GM04504 (cell line): ENCODE measurements at regions not wholly inside any gene's neighbourhood (a gene's known extent, or its start where the extent isn't known, plus 50 kb on each side); places are given as distances from the start of the nearest gene placed in this dataset.
A peak's percentile ranks its signal among the peaks of the same experiment; 100 is the strongest.

ENCODE experiments used
- DNase-seq: peaks from one replicate; pipeline ENCODE4 v3.0.0-alpha.2; 2012; ENCODE audit warnings: low read depth

DNA sequence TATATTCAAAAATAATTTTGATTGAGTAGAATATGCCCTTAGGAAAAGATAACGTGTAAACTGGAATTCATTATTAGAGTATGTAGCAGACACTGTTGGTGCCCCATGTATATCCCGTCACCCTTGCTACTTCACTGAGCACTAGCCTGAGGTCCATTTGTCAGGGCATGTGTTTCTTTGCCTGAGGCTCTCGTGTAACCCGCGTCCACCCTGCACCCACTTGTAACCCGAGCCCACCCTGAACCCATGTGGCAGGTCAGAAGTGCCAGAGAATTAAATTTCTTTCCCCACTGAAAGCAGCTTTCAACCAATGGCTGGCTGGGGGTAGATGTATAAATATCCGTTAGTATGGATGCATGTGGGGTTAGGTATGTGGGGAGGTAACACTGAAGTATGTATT, 474.2 kb upstream of the ZNF385D start:
- DNase-seq: no peak

DNA sequence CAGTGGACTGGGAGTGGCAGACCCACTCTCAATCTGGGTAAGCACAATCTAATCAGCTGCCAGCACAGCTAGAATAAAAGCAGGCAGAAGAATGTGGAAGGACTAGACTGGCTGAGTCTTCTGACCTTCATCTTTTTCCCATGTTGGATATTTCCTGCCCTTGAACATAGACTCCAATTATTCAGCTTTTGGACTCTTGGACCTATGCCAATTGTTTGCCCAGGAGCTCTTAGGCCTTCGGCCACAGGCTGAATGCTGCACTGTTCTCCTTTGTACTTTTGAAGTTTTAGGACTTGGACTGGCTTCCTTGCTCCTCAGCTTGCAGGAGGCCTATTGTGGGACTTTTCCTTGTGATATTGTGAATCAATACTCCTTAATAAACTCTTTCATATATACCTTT, 477.7 kb upstream of the ZNF385D start:
- DNase-seq: no peak

- no peak for DNase-seq
These were observed 480.1 kb upstream of the ZNF385D start for GRCh38 chr3:22231061-22231460.

GRCh38 chr3:22236490-22237270, 485.7 kb upstream of the ZNF385D start:
- no peak for DNase-seq

- DNase-seq: no peak
These were observed 488.0 kb upstream of the ZNF385D start for GRCh38 chr3:22239011-22239410.

- no peak for DNase-seq
These were observed 490.1 kb upstream of the ZNF385D start for GRCh38 chr3:22241110-22241509.

DNA sequence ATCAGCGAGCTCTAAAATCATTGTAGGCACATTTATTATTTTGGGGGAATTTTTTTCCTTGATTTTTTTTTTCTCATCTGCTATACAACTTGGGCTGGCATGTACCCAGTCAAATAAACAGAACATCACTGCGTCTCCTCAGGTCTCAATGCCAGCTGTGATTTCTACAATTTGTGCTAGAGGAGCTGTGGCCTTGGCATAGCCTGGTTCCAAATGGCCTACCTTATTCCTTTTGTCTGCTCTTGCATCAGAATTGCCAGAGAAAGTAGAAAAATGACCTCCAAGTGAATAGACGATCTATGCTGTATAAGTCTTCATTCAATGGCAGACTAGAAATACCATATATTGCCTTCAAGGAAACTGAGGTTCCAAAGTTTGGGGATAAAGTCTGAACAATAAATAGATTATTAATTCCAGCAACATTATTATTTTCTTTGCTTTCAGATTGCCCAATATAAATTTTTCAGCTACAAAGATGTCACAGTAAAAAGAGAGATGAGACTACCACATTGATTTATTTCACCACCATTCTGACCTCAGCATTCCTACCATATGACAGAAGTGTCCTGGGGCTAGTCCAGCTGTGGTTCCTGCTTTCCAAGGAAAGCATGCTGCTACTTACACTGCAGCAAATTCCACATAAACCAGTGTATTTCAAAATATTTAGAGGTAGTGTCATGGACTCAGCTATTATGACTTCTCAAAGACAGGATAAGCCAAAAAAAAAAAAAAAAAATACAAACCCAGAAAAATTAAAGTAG, 493.9 kb upstream of the ZNF385D start:
- peak; percentile 94 for DNase-seq

GRCh38 chr3:22245811-22246583, 495.0 kb upstream of the ZNF385D start:
- DNase-seq: no peak

DNA sequence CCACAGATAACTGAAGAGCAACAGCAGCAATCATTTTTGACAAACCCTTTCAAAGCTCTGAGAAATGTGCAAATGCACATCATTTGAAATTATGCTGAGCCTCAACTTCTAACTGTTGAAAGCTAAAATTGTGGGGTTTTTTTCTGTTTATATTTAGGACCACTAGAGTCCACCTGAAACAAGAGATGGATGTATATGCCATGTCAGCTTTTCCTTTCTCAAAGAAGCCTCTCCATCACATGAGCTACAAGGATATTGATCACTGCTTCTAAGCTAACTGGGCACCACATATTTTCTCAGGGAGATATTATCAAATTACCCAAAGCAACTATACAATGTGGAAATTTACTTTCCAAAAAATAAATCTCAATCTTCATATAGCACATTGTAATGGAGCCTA, 498.6 kb upstream of the ZNF385D start:
- DNase-seq: no peak

GRCh38 chr3:22257252-22257651, 506.2 kb upstream of the ZNF385D start:
- no peak for DNase-seq

GRCh38 chr3:22262386-22262785, 511.4 kb upstream of the ZNF385D start:
- no peak for DNase-seq

- DNase-seq: peak; percentile 36
These were observed 512.0 kb upstream of the ZNF385D start for GRCh38 chr3:22263042-22263441.

DNA sequence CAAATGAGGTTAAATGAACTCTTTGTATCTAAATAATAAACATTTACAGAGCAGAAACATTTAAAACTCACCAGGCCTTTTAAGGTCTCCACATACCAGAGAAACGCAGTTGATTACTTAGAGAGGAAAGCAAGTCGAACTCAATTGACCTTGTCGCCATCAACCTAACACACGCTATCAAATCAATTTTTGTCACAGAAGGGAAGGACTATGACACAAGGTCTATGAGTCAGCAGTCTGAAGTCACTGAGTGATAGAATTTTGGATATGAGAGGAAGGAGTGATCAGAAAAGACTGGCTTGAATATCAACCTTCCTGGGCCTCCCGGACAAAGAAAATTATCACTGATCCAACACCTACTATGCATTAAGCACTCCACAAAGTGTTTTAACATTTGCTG, 514.4 kb upstream of the ZNF385D start:
- no peak for DNase-seq

GRCh38 chr3:22269831-22270230, 518.8 kb upstream of the ZNF385D start:
- DNase-seq: peak; percentile 8

DNA sequence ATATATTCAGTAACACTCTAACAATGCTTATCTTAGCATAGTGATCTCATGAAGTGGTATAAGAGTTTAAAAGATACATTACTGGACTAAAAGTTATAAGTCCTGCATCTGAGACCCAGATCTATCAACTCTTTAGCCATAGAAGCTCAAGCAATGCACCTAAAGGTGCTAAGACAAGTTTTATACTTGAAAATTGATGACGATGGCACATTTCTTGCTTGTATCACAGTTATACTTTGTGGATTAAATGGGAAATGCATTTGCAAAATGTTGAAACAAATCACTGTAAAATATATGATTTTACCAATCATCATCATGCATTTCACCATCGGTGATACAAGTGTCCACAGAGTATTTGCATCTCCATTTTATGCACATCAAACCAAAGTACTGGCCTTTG, 525.3 kb upstream of the ZNF385D start:
- DNase-seq: no peak

- DNase-seq: no peak
These were observed 533.5 kb upstream of the ZNF385D start for GRCh38 chr3:22284559-22284958.

- DNase-seq: no peak
These were observed 537.7 kb upstream of the ZNF385D start for GRCh38 chr3:22288756-22289155.

DNA sequence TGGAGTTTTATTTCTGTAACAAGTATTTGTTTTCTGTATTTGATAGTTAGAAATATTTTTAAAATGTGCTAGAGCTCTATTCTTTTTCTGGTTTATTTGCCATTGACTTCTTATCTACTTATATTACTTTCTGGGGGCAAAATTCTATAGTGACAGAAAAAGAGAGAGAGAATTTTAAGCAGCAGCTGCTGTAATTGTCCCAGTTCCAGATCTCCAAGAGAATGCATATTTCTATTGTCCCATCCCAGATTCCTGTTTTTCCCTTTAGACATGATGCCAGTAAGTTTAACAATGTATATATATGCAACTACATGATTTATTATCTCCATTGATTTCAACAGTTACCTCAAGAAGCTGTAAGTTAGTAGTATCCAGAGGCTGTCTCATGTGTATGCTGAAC, 541.7 kb upstream of the ZNF385D start:
- no peak for DNase-seq

- DNase-seq: no peak
These were observed 545.6 kb upstream of the ZNF385D start for GRCh38 chr3:22296601-22297000.

- no peak for DNase-seq
These were observed 546.4 kb upstream of the ZNF385D start for GRCh38 chr3:22297436-22297835.

DNA sequence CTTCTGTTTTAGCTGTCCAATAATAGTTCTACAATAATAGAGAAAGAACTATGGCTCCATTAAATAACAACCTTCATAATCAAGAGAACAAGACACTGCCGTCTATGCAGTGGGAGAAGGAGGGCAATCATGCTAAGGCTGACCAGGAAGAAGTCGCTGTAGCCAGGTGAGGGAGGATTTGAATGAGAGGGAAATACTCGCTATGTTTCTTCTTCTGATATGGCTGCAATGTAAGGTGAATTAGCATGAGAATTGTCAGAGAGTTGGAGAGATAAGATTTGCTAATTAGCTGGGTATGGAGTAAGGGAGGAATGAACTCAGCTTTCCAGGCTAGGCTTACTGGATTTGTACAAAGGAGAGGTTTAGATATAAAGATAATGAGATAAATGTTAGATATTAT, 555.4 kb upstream of the ZNF385D start:
- no peak for DNase-seq

DNA sequence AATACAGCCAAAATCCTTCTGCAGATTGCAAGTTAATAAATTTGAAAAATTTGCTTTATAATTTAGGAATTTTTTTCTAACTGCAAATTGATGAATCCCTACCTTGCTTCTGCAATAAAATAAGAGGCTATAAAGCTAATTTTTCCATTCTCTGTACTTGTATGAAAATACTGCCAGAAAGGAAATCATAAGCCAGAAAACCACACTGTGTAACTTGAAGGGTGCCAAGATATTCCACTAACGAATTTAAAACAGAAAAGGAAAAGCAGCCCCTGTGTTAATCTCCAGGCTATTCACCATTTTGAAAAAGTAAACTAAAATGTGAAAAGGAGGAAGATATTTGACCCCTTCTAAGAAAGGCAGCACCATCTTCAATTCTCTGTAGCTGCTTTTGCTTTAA, 557.9 kb upstream of the ZNF385D start:
- no peak for DNase-seq

DNA sequence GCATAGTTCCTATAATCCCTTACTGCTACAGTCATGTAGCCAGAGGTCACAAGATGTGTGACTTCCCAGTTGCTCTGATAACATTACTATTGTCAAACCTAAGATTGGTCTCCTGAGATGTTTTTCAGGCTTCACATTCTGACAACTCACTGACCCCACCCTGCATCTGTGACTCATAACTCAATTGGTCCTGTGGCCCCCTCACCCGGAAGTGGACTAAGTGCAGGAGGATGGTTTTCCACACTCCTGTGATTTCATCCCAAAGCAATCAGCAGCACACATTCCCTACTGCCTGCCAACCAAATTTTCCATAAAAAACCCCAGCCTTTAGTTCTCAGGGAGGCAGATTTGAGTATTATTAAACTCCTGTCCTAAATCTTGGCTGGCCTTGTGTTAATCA, 564.9 kb upstream of the ZNF385D start:
- no peak for DNase-seq
